ENCODE measurements at regions not wholly inside any gene's neighbourhood (a gene's known extent, or its start where the extent isn't known, plus 50 kb on each side); places are given as distances from the start of the nearest gene placed in this dataset.
A peak's percentile ranks its signal among the peaks of the same experiment; 100 is the strongest.

DNA sequence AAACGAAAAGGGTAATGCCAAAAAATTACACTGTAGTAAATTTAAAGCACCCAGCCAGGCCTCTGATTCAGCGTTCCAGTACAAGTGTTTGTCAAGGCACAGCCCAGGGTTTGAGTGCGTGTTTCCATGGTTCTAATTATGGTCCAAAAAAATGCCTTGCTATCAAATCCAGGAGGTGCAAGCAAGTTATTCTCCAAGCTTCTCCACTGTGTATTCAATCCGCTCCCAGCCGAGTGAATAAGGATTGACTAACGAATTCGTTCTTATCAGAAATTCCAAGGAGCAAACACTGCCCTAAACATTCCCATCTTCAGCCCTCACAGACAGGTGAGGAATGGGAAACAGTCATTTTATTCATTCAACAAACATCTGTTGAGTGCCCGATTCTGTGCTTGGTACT is 103.3 kb upstream of the WWC1 start:
- H2AK5ac ChIP-seq (ENCODE audit: low read length): no peak overlapping the region
- no peak overlapping the region for H3K18ac ChIP-seq (ENCODE audit: low read length)
- no peak overlapping the region for H2AFZ ChIP-seq (ENCODE audit: insufficient read depth, low read length, poor library complexity)
- H3K36me3 ChIP-seq (ENCODE audit: control insufficient read depth in 1 of 2, insufficient read depth in 2 of 2, low read length in 2 of 2): no peaks in the 10 kb centered on the region
- no peak overlapping the region for H2BK120ac ChIP-seq (ENCODE audit: insufficient read depth, low read length, poor library complexity)
- H3K14ac ChIP-seq (ENCODE audit: low read length): no peak overlapping the region
- no peaks in the 10 kb centered on the region for H3K27me3 ChIP-seq (ENCODE audit: insufficient read depth, low read length)
- no CpG with 5 or more reads among the region's 8 CpGs for WGBS (ENCODE audit: extremely low coverage, insufficient coverage, insufficient read length)
- no peak overlapping the region for H3K4ac ChIP-seq (ENCODE audit: low read depth, low read length)
- no peaks in the 10 kb centered on the region for H3K79me2 ChIP-seq (ENCODE audit: control insufficient read depth, insufficient read depth, low read length, poor library complexity)
- H3K23ac ChIP-seq (ENCODE audit: low read length): no peak overlapping the region
- H3K27ac ChIP-seq (ENCODE audit: low read depth, low read length): no peak overlapping the region
- no peak overlapping the region for H3K4me2 ChIP-seq (ENCODE audit: low read length)
- no peak overlapping the region for H3K9ac ChIP-seq (ENCODE audit: low read length)
- no peaks in the 10 kb centered on the region for H3K9me3 ChIP-seq (ENCODE audit: insufficient read depth, low read depth, low read length)
- peaks cover 4 to 6% of the 10 kb centered on the region in 2 experiments for H3K4me1 ChIP-seq (ENCODE audit: control insufficient read depth in 1 of 2, insufficient read depth in 2 of 2, low read length in 2 of 2)
- H2BK5ac ChIP-seq (ENCODE audit: low read depth, low read length, poor library complexity): no peak overlapping the region
- no peak overlapping the region for H4K91ac ChIP-seq (ENCODE audit: low read depth, low read length)
- H4K12ac ChIP-seq (ENCODE audit: low read depth, low read length): no peak overlapping the region
- no peak overlapping the region for H2BK12ac ChIP-seq (ENCODE audit: low read length)
- DNase-seq: peak; percentile 15 to 53
- no peak overlapping the region for H4K8ac ChIP-seq (ENCODE audit: low read depth, low read length)
- H3K4me3 ChIP-seq (ENCODE audit: low read depth, low read length): no peak overlapping the region
- H3K79me1 ChIP-seq (ENCODE audit: low read length): no peaks in the 10 kb centered on the region

- Histone ChIP-seq H3K18ac (ENCODE audit: low read length) (no peak overlapping the region), H2BK5ac (ENCODE audit: low read depth, low read length, poor library complexity) (no peak overlapping the region), H3K4me2 (ENCODE audit: low read length) (no peak overlapping the region), H3K36me3 (ENCODE audit: control insufficient read depth in 1 of 2, insufficient read depth in 2 of 2, low read length in 2 of 2) (no peaks in the 10 kb centered on the region), H3K79me1 (ENCODE audit: low read length) (no peaks in the 10 kb centered on the region), H3K4ac (ENCODE audit: low read depth, low read length) (no peak overlapping the region), H3K4me1 (ENCODE audit: control insufficient read depth in 1 of 2, insufficient read depth in 2 of 2, low read length in 2 of 2) (peaks cover 2 to 3% of the 10 kb centered on the region in 2 experiments), H2AFZ (ENCODE audit: insufficient read depth, low read length, poor library complexity) (no peak overlapping the region), H4K12ac (ENCODE audit: low read depth, low read length) (no peak overlapping the region), H3K79me2 (ENCODE audit: control insufficient read depth, insufficient read depth, low read length, poor library complexity) (no peaks in the 10 kb centered on the region), H3K9ac (ENCODE audit: low read length) (no peak overlapping the region), H2AK5ac (ENCODE audit: low read length) (no peak overlapping the region), H3K14ac (ENCODE audit: low read length) (no peak overlapping the region), H4K8ac (ENCODE audit: low read depth, low read length) (no peak overlapping the region), H3K23ac (ENCODE audit: low read length) (no peak overlapping the region), H2BK12ac (ENCODE audit: low read length) (no peak overlapping the region), H4K91ac (ENCODE audit: low read depth, low read length) (no peak overlapping the region), H3K27me3 (ENCODE audit: insufficient read depth, low read length) (no peaks in the 10 kb centered on the region), H3K9me3 (ENCODE audit: insufficient read depth, low read depth, low read length) (no peaks in the 10 kb centered on the region), H2BK120ac (ENCODE audit: insufficient read depth, low read length, poor library complexity) (no peak overlapping the region), H3K4me3 (ENCODE audit: low read depth, low read length) (no peak overlapping the region), H3K27ac (ENCODE audit: low read depth, low read length) (no peak overlapping the region)
- no peak for DNase-seq
- no CpG with 5 or more reads among the region's 4 CpGs for WGBS (ENCODE audit: extremely low coverage, insufficient coverage, insufficient read length)
Measured at GRCh38 chr5:168192120-168192519, 99.3 kb upstream of the WWC1 start.

GRCh38 chr5:168193493-168194250 is 97.8 kb upstream of the WWC1 start:
- no peak overlapping the region for H3K9ac ChIP-seq (ENCODE audit: low read length)
- H3K79me2 ChIP-seq (ENCODE audit: control insufficient read depth, insufficient read depth, low read length, poor library complexity): no peaks in the 10 kb centered on the region
- no peak overlapping the region for H2AK5ac ChIP-seq (ENCODE audit: low read length)
- H3K14ac ChIP-seq (ENCODE audit: low read length): no peak overlapping the region
- H3K27me3 ChIP-seq (ENCODE audit: insufficient read depth, low read length): no peaks in the 10 kb centered on the region
- H4K91ac ChIP-seq (ENCODE audit: low read depth, low read length): no peak overlapping the region
- H4K12ac ChIP-seq (ENCODE audit: low read depth, low read length): no peak overlapping the region
- no peak overlapping the region for H2AFZ ChIP-seq (ENCODE audit: insufficient read depth, low read length, poor library complexity)
- H3K23ac ChIP-seq (ENCODE audit: low read length): no peak overlapping the region
- no peak overlapping the region for H3K4me2 ChIP-seq (ENCODE audit: low read length)
- no peak overlapping the region for H4K8ac ChIP-seq (ENCODE audit: low read depth, low read length)
- H2BK12ac ChIP-seq (ENCODE audit: low read length): no peak overlapping the region
- WGBS (ENCODE audit: extremely low coverage, insufficient coverage, insufficient read length): no CpG with 5 or more reads among the region's 9 CpGs
- H3K4me3 ChIP-seq (ENCODE audit: low read depth, low read length): no peak overlapping the region
- H3K79me1 ChIP-seq (ENCODE audit: low read length): no peaks in the 10 kb centered on the region
- H3K4ac ChIP-seq (ENCODE audit: low read depth, low read length): no peak overlapping the region
- H2BK120ac ChIP-seq (ENCODE audit: insufficient read depth, low read length, poor library complexity): no peak overlapping the region
- peaks cover 0 to 2% of the 10 kb centered on the region in 2 experiments for H3K4me1 ChIP-seq (ENCODE audit: control insufficient read depth in 1 of 2, insufficient read depth in 2 of 2, low read length in 2 of 2)
- H3K18ac ChIP-seq (ENCODE audit: low read length): no peak overlapping the region
- DNase-seq: no peak
- no peak overlapping the region for H3K27ac ChIP-seq (ENCODE audit: low read depth, low read length)
- peaks cover 0 to under 1% of the 10 kb centered on the region in 2 experiments for H3K36me3 ChIP-seq (ENCODE audit: control insufficient read depth in 1 of 2, insufficient read depth in 2 of 2, low read length in 2 of 2)
- H3K9me3 ChIP-seq (ENCODE audit: insufficient read depth, low read depth, low read length): no peaks in the 10 kb centered on the region
- H2BK5ac ChIP-seq (ENCODE audit: low read depth, low read length, poor library complexity): no peak overlapping the region

GRCh38 chr5:168195110-168195509 is 96.3 kb upstream of the WWC1 start:
- no peak overlapping the region for H3K14ac ChIP-seq (ENCODE audit: low read length)
- no peak overlapping the region for H3K4me2 ChIP-seq (ENCODE audit: low read length)
- DNase-seq: no peak
- no peak overlapping the region for H4K8ac ChIP-seq (ENCODE audit: low read depth, low read length)
- H3K36me3 ChIP-seq (ENCODE audit: control insufficient read depth in 1 of 2, insufficient read depth in 2 of 2, low read length in 2 of 2): peaks cover 0 to 3% of the 10 kb centered on the region in 2 experiments
- no peak overlapping the region for H3K18ac ChIP-seq (ENCODE audit: low read length)
- H3K9ac ChIP-seq (ENCODE audit: low read length): no peak overlapping the region
- no peak overlapping the region for H3K27ac ChIP-seq (ENCODE audit: low read depth, low read length)
- no peak overlapping the region for H2BK120ac ChIP-seq (ENCODE audit: insufficient read depth, low read length, poor library complexity)
- no peak overlapping the region for H4K91ac ChIP-seq (ENCODE audit: low read depth, low read length)
- H3K4me3 ChIP-seq (ENCODE audit: low read depth, low read length): no peak overlapping the region
- peaks cover 0 to 2% of the 10 kb centered on the region in 2 experiments for H3K4me1 ChIP-seq (ENCODE audit: control insufficient read depth in 1 of 2, insufficient read depth in 2 of 2, low read length in 2 of 2)
- H3K27me3 ChIP-seq (ENCODE audit: insufficient read depth, low read length): no peaks in the 10 kb centered on the region
- WGBS (ENCODE audit: extremely low coverage, insufficient coverage, insufficient read length): no CpG with 5 or more reads among the region's 9 CpGs
- H3K4ac ChIP-seq (ENCODE audit: low read depth, low read length): no peak overlapping the region
- no peak overlapping the region for H4K12ac ChIP-seq (ENCODE audit: low read depth, low read length)
- no peaks in the 10 kb centered on the region for H3K79me2 ChIP-seq (ENCODE audit: control insufficient read depth, insufficient read depth, low read length, poor library complexity)
- H3K9me3 ChIP-seq (ENCODE audit: insufficient read depth, low read depth, low read length): no peaks in the 10 kb centered on the region
- H2AFZ ChIP-seq (ENCODE audit: insufficient read depth, low read length, poor library complexity): no peak overlapping the region
- no peaks in the 10 kb centered on the region for H3K79me1 ChIP-seq (ENCODE audit: low read length)
- H2BK12ac ChIP-seq (ENCODE audit: low read length): peak overlapping the region; percentile 6
- no peak overlapping the region for H2AK5ac ChIP-seq (ENCODE audit: low read length)
- no peak overlapping the region for H2BK5ac ChIP-seq (ENCODE audit: low read depth, low read length, poor library complexity)
- no peak overlapping the region for H3K23ac ChIP-seq (ENCODE audit: low read length)

All from trophoblast cell (in vitro differentiated cells and primary cell).